GM21360 (cell line): ENCODE measurements at regions not wholly inside any gene's neighbourhood (a gene's known extent, or its start where the extent isn't known, plus 50 kb on each side); places are given as distances from the start of the nearest gene placed in this dataset.

ENCODE experiments used
- ATAC-seq: cut with Tn5 transposase; IDR thresholded peaks from one replicate; pipeline ENCODE4 v1.9.1; 2021; ENCODE audit warnings: mild to moderate bottlenecking, moderate library complexity; ENCODE audit not compliant: unreplicated experiment

- ATAC-seq = no peak
Observed at GRCh38 chr15:47945872-47946650, 174.7 kb upstream of the SLC24A5 start.

GRCh38 chr15:47949815-47950214 lies 171.0 kb upstream of the SLC24A5 start:
- ATAC-seq = no peak

GRCh38 chr15:47950447-47950846 lies 170.3 kb upstream of the SLC24A5 start:
- no peak for ATAC-seq

DNA sequence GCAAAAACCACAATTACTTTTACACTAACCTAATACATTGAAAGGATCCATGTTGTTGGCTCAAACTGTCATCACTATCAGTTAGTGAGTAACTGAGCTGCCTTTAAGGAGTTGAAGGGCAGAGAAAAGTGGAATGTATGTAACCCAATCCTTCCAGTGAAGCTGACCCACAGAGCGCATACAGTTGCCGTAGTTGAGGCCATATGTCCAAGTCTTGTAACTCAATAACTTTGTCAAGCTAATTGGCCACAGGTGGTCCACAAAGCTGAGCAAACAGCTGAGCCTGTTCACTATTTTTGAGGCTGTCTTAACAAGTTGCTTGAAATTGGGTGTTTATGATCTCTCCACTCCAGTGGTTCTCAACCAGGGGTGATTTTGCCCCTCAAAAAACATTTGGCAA lies 169.0 kb upstream of the SLC24A5 start:
- ATAC-seq = no peak

GRCh38 chr15:47954196-47954595 lies 166.6 kb upstream of the SLC24A5 start:
- ATAC-seq = no peak

- ATAC-seq = no peak
Observed at GRCh38 chr15:47955021-47955420, 165.8 kb upstream of the SLC24A5 start.

GRCh38 chr15:47959617-47960413 lies 161.0 kb upstream of the SLC24A5 start:
- no peak for ATAC-seq

GRCh38 chr15:47961401-47962090 lies 159.2 kb upstream of the SLC24A5 start:
- ATAC-seq = peak; percentile 78

- no peak for ATAC-seq
Observed at GRCh38 chr15:47963265-47963664, 157.5 kb upstream of the SLC24A5 start.

DNA sequence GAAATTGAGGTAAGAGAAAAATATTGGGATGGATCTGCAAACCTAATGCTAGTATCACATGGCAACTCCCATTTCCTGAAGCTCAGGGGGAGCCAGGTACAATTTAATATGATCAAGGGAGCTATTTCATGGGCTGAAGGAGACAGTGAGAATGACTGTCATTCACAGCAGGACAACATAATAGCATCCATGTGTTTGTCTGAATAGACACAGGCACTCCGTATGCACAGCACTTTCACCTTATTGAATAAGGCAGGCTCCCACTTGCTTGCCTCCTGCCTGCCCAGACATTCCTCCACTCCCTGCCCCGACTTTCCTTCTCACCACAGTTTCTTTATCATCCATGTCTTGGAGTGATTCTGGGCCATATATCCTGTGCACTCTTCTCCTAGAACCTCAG lies 156.6 kb upstream of the SLC24A5 start:
- no peak for ATAC-seq

DNA sequence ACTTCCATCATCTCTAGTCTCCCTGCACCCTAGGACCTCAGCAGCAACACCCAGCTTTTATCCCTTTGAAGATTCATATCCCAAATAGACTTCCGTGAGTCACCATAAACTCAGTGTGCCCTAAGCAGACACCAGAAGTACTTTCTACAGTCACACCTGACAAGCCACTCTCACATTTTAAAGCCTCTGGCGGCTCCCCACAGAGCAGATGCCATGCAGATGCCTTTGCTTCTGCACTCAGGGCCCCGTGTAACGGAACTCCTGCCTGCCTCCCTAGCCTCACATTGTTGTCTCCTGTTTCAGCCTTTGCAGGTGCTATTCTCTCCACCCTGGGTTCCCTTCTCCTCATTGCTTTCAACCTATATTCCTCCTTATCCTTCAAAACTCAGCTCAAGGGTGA lies 155.5 kb upstream of the SLC24A5 start:
- no peak for ATAC-seq

- ATAC-seq = no peak
Observed at GRCh38 chr15:47968593-47968992, 152.2 kb upstream of the SLC24A5 start.

GRCh38 chr15:47971637-47972036 lies 149.2 kb upstream of the SLC24A5 start:
- no peak for ATAC-seq

- ATAC-seq = no peak
Observed at GRCh38 chr15:47972738-47973137, 148.1 kb upstream of the SLC24A5 start.

GRCh38 chr15:47974724-47975123 lies 146.1 kb upstream of the SLC24A5 start:
- ATAC-seq = no peak

DNA sequence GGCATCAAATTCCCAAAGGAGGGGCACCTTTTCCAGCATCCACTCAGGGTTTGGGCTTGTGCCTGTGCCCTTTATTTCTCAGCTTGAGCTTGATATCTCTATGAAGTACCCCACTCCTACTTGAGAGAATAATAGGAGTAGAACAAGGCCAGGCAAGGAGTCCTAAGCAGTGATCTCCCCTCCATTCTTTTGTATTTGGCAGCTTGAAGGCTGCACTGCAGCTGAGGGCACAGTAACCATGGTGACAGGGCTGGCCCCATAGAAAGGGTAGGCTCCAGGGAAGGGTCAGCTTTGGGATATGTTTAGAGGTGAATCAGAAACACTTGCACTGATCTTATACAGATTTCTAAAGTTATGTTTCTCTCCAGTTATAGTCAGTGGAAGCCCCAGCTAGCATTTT lies 145.4 kb upstream of the SLC24A5 start:
- ATAC-seq = no peak

- ATAC-seq = no peak
Observed at GRCh38 chr15:47983533-47983932, 137.3 kb upstream of the SLC24A5 start.

GRCh38 chr15:47985568-47985967 lies 135.2 kb upstream of the SLC24A5 start:
- ATAC-seq = no peak

- ATAC-seq = no peak
Observed at GRCh38 chr15:47987461-47987860, 133.3 kb upstream of the SLC24A5 start.

- peak; percentile 89 for ATAC-seq
Observed at GRCh38 chr15:47987908-47988532, 132.8 kb upstream of the SLC24A5 start.

GRCh38 chr15:47988564-47988963 lies 132.2 kb upstream of the SLC24A5 start:
- ATAC-seq = no peak
